ENCODE measurements at regions not wholly inside any gene's neighbourhood (a gene's known extent, or its start where the extent isn't known, plus 50 kb on each side); places are given as distances from the start of the nearest gene placed in this dataset.
A peak's percentile ranks its signal among the peaks of the same experiment; 100 is the strongest.

DNA sequence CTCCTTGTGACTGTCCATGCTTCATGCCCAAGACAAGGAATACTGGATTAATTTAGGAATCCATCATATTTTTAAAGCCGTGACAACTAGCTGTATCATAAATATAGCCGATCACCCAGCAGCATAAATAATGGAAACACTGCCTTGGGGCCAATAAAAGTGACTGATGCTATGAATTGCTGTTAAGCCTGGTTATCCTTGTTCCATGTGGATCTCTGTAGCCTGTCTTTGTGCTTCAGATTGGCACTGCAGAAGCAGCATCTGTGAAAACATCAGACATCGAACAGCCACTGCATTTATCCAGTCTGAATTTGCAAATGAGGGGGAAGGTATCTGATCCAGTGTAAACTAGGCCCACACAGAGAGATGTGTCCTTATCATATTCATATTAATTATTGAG lies 1181.8 kb downstream of the SORCS1 start:
- DNase-seq (ENCODE audit: low spot score): no peak

DNA sequence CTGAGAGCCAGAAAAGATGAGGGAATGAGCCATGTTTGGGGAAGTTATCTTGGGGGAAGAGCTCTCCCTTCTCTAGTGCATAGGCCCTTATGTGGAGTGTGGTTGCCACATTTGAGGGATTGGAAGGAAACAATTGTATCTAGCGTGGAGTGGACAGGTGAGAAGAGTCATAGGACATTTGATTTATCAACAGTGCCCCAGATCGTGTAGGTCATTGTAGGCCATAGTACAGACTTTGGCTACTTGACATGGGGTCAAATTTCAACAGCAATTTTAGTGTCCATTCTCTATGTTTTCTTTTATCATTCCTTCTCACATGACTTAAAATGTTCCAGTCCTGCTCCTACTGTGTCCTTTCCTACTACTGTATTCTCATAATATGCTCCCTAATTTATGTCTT lies 1182.8 kb downstream of the SORCS1 start:
- no peak for DNase-seq (ENCODE audit: low spot score)

DNA sequence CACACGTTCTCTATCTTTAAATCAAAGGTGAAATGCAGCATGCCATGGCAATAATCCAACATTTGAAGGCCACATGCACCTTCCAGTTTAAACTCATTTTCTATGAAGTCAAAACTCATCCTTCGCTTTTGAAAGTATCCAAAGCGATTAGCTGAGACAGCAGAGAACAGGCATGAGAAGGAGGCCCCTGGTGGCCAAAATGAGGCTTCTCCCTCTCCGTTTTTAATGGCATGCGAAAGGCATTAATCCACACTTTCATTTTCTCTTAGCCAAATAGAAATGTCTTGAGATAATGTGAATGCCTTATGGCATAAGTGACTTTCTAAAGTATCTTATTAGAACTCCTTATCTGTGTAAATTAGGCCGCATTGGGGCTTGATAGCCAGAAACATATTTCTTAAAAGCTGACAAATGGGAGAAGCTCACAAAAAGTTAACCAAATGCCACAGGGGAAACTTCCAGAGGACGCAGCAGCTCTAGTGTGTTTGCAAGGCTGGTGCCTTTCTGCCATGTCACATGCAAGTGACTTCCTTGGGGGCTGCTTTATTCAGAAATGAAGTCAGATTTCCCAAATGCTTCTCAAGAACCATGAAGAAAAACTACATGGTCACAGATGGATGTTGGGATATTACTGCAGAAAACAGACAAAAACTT lies 1189.6 kb downstream of the SORCS1 start:
- DNase-seq (ENCODE audit: low spot score): no peak

DNA sequence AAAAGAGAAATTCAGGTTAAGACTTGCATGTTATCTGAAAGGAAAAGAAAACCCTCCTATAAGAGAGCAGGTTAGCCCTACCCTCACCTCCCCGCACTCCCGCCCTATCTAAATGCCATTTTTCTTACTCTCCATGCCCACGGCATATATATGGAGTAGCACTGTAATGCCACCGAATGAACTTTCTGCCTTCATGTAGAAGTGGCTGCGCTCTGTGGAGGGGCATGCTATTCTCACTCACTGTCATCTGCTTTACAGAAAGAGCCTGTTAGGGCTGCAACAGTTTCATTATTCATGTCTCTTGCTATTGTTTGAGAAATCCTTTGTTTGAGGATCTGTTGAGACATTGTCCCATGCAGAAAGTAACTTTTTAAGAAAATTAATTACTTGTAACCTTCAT lies 1190.6 kb downstream of the SORCS1 start:
- DNase-seq (ENCODE audit: low spot score): no peak

DNA sequence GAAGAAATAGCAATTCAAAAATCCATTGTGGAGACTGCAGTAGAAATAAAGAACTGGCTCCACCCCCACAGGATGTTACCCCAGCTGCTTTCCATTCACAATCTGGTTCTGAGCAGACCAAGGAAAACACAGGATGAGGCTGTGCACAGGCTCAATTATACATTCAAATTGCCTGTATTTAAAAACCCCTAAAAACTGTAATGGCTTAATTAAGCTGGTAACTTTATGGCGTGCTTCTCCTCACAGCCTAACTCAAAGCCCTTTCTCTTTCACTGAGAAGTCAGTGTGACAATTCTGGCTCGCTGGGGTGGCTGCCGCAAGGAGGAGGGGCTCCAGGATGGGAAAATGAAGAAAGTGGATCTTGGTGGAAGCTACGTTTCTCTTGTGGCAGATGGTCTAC lies 1191.1 kb downstream of the SORCS1 start:
- no peak for DNase-seq (ENCODE audit: low spot score)

DNA sequence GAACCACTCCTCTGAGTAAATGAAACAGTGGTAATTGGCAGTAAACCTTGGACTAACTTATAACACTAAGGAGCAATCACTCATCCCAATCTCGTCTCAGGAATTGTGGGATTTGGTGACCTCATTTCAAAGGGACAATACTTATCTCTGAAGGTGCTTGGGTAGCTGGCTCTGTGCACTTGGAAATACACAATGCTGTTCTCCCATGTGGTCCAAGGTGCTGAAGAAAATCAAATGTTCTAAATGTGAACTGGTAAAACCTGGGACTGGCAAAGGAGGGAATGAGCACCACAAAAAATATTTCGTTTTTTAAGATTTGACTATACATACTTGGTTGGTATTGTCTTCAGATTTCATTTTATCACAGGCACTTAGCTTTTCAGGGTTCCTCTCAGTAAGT lies 1193.0 kb downstream of the SORCS1 start:
- DNase-seq (ENCODE audit: low spot score): no peak

DNA sequence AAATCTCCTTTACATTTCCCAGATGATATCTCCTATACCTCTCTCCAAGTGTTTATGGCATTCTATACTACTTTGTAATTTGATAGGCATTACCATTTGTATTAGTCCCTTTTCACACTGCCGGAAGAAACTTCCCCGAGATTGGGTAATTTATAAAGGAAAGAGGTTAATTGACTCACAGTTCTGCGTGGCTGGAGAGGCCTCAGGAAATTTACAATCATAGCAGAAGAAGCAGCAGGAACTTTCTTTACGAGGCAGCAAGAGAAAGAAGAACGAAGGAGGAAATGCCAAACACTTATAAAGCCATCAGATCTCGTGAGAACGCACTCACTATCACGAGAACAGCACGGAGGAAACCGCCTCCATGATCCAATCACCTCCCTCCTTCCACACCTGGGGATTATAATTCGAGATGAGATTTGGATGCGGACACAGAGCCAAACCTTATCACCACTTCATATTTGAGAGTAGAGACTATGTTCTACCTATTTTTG lies 1194.6 kb downstream of the SORCS1 start:
- no peak for DNase-seq (ENCODE audit: low spot score)

DNA sequence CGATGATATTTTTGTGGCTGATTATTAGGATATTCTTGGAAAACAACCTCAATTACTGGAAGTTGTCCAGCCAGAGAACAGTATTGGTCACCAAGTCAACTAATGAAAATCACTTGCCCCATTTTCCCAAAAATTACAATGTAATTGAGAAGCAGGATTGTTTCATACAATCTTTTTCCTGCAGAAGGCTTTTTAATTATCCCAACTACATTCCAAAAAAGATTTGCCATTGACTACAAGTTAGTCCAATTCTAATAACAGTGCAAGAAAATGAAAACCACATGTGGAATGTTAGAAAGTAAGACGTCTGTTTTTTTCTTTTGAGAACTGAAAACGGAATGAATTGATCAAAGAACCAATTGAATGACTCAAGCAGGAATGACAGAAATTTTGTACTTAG lies 1195.8 kb downstream of the SORCS1 start:
- no peak for DNase-seq (ENCODE audit: low spot score)

DNA sequence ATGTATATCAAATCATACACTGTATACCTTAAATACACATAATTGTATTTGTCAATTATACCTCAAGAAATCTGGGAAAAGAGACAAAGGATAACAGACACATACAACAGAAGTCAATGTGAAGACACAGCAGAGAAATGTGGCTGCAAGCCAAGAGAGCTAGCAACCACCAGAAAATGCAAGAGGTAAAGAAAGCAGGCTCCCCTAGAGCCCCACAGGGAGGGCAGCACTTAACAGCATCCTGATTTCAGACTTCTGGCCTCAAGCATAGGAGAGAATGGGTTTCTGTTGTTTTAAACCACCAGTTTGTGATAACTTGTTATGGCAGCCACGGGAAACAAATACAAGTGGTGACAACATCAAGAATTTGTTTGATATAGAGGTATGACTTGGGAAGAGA lies 1197.2 kb downstream of the SORCS1 start:
- DNase-seq (ENCODE audit: low spot score): no peak

DNA sequence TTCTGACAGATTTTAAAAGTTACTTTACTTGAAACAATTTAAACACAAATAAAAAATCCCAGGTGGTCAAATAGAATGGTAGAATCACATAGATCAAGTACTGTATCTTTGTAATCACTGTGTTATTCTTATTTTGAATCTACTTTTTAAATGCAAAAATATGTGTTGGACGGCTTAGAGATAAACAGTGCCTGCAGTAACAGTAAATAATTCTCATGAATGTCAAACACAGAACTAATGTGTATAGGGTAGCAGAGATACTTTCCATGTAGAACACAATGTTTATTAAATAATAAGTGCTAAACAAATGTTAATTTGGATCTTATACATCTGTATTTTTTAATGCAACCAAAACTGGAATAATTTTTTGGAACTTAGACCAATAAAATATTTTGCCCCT lies 1199.4 kb downstream of the SORCS1 start:
- no peak for DNase-seq (ENCODE audit: low spot score)

DNA sequence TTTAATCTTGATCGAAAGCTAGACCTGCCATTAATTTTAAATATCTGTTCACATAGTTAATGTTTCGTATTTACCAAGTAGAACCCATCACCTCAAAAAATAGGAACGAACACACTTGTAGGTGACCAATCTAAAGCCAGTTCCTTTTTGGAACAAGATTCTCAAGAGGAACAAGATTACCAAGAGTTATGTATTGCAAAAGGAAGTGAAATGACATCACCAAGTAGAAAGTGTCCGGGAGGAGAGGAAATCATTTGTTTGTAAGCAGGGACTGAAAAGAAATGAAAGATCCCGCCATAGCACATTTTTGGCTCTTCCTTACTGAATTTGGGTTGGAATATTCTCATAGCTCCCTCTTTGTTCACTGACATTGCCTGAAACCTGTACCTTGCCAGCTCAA lies 1200.5 kb downstream of the SORCS1 start:
- DNase-seq (ENCODE audit: low spot score): no peak

DNA sequence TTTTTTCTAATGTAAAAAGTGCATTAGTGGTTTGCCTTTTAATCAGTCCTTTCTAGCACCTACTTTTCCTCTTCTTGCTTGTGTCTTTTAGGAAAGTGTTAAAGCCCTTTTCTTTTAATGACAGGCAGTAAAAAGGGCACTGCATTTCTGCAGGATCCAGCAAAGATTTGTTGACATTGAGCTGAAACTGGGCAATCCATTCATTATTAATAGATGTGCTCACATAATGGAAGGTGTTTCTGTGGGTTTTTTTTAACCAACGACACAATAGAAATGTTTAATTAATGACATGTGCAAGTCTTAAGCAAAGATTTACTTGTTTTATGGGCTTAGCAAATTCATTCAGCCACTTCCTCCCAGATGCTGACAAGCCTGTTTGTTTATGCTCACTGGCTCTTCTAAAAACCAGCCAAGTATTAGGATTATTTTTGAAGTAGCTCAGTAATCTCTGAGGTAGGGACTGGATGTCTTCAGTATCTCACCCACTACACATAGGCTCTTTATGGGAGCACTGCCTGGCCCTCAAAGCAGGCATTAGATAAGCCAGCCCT lies 1201.1 kb downstream of the SORCS1 start:
- DNase-seq (ENCODE audit: low spot score): no peak

DNA sequence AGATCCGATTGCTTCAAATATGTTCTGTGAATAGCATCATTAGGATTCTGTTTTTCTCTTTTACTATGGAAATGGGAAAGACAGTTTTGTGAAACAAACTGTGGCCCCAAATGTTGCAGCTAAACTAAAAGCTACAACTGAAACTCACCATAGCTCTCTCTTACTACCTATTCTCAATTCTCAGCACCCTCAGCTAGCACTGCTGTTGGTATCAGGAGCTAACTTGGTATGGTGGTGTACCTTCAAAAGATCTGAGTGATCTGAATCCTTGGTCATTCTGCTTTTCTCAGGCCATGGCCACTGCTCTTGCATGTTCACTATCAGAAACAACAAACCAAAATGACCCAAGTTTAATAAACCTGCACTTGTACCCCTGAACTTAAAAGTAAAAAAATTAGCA lies 1208.0 kb downstream of the SORCS1 start:
- no peak for DNase-seq (ENCODE audit: low spot score)

DNA sequence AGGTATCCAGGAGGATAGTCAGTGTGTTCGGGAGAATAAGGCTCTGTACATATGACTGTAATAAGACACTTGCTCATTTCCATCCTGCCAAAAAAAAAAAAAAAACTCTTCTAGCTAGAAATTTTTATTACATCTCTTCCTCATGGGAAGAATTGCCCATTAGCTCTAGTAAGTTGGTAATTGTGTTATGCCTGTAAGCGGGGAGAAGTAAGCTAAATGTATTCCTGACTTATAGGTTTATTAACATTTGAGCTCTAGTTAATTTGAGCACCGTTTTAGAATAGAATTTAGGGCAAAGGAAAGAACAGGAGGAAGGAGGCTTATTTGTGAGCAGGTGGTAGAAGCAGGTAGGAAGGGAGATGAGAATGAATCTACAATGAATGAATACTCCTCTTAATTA lies 1210.6 kb downstream of the SORCS1 start:
- DNase-seq (ENCODE audit: low spot score): no peak

DNA sequence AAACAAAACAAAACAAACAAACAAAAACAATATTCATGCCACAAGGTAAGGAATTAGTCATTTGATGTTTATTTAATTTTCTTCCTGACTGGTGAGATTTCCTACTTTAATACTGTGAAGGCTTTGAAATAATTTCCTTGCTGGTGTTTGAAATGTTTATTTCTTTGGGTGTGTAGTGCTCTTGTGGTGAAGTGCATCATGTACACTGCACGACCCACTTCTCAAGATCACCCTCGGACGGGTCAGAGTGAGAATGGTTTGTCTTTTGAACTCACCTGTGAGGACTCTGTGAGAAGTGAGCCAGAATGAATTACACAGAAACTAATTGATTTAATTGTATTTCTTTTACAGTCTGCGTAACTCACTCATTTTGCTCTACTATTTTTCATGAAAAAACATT lies 1211.5 kb downstream of the SORCS1 start:
- DNase-seq (ENCODE audit: low spot score): no peak

DNA sequence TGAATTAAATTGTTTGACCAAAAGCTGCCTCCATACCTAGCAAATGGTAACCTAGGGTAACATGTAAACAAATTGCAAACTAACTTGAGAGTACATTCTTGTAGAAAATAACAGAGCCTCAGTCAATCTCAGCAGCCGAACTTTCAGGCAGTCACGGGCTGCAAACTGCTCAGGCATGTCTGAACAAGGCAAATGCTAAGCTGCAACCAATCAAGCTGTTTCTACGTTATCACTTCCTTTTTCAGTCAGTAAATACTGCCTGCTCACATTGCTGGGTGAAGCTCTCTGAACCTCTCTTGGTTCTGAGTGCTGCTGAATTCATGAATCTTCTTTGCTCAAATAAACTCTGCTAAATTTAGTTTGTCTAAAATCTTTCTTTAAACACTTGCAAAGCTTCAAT lies 1212.4 kb downstream of the SORCS1 start:
- peak; percentile 44 for DNase-seq (ENCODE audit: low spot score)

DNA sequence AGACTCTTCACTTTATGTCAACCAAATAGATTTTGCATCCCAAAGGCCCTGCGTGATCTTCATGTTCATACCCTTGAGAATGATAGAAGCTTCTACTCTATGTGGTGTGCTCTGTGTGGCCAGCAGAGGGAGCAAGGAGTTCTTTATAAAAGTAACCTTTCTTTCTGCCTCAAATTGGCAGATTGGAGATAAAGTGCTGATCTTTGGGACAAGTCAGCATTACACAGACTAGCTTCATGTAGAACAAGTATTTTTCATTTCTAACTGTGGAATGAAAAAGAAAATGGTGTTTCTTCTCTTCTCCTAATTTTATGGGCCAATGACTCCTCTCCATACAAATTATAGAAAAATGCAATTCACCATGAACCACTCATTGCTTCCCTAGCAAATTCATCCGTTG lies 1214.1 kb downstream of the SORCS1 start:
- DNase-seq (ENCODE audit: low spot score): no peak

DNA sequence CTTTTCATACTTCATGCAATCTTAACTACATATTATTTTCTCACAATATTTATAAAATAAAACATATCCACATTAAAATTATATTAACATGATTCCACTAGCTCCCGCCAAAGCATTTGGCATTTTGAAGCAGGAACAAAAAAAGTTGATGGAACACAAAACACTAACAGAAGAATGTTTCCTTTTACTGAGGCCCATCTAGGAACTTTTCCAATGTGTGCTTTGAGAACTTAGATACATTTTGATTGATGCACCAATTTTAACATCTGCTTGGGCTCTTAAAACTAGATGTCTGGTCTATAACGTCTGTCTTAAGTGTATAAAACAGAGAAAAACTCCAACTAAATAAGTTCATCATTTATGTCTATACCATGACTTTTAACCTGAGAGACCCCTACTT lies 1214.8 kb downstream of the SORCS1 start:
- DNase-seq (ENCODE audit: low spot score): no peak

DNA sequence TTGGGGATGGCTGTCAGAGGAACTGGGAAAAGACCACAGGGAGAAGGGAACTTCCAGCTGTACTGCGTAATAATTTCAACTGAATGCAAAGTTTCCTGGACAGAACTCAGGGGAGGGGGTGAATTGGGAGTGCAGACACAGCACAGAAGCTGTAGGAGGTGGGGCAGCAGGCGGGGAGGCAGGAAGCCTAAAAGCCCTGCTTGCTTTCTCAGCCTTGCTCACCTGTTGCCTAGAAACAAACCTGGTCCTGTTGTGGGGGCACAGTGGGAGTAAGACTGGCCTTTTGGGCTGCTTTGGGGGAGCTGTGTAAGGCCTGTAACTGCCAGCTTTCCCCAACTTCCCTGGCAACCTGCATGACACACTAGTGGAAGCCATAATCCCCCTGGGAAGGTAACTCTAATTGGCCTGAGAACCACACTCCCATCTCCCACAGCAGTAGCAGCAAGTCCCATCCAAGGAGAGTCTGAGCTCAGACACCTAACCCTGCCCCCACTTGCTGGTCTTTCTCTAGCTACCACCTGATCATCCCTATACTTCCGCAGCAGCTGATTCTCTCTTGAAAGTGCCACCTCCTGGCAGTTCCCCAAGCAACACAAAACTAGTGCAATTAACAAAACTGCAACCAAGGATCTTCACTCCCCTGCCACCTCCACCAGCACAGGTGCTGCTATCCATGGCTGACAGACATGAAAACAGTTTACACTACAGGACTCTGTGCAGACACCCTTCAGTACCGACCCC lies 1239.3 kb downstream of the SORCS1 start:
- no peak for DNase-seq (ENCODE audit: low spot score)

DNA sequence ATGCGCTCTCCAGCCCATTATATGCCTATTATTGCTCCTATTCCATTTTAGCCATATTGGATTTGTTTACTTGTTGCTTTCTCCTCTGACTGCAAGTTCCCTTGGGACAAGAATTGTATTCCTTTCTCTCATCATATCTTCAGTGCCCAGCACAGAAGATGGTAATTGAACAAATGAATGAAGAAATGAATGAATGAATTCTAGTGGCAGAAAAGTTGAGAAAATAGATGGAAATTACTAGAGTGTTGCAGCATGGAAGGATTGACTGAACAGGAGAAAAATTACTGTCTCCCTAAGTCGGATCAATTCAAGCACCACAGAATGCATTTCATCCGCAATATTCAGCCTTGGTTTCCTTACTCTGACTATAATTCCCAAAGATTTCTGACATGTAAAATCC lies 1243.2 kb downstream of the SORCS1 start:
- DNase-seq (ENCODE audit: low spot score): no peak

DNA sequence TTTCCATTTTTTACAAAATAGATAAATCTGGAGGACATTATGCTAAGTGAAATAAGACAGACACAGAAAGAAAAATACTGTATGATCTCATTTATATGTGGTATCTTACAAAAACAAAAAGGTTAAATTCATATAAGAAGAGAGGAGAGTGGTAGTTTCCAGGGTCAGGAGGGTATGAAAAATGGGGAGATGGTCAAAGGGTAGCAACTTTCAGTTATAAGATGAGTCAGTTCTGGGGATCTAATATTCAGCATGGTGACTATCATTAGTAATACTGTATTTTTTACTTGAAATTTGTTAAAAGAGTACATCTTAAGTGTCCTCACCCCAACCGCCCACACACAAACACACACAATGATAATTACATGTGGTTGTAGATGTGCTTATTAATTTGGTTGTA lies 1250.1 kb downstream of the SORCS1 start:
- no peak for DNase-seq (ENCODE audit: low spot score)

DNA sequence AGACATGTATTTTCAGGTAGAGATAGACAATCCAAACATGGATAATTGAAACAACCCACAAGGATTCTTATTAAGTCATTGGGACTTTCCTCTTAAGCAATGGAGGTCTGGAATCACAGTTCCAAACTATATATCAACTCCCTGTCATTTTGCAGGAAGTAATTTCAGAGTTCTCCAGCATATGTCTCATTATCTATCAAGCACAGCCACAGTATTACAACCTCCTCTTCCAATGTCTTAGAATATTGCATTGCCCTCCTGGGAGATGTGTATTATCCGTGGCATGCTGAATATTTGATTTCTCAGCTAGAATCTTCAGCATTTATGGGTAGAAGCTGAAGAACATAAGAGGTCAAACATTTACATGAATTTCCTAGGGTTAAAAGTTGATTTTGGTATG lies 1255.8 kb downstream of the SORCS1 start:
- DNase-seq (ENCODE audit: low spot score): no peak

DNA sequence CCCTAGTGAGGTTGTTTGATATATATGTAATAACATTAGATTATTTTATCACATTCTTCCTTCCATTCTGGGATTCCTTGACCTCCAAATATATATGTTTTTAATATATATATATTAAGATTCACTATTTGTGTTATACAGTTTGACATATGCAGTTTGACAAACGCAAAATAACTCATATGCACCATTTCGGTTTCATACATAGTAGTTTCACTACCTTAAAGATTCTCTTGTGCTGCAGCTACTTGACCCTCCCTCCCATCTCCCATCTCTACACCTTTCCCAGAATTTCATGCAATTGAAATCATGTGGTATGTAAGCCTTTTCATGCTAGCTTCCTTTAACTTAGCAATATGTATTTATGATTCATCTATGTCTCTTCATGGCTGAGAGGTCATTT lies 1244.4 kb downstream of the SORCS3 start:
- no peak for DNase-seq (ENCODE audit: low spot score)

Measured in ureter (tissue), 1 donor.